ENCODE measurements at regions not wholly inside any gene's neighbourhood (a gene's known extent, or its start where the extent isn't known, plus 50 kb on each side); places are given as distances from the start of the nearest gene placed in this dataset.

DNA sequence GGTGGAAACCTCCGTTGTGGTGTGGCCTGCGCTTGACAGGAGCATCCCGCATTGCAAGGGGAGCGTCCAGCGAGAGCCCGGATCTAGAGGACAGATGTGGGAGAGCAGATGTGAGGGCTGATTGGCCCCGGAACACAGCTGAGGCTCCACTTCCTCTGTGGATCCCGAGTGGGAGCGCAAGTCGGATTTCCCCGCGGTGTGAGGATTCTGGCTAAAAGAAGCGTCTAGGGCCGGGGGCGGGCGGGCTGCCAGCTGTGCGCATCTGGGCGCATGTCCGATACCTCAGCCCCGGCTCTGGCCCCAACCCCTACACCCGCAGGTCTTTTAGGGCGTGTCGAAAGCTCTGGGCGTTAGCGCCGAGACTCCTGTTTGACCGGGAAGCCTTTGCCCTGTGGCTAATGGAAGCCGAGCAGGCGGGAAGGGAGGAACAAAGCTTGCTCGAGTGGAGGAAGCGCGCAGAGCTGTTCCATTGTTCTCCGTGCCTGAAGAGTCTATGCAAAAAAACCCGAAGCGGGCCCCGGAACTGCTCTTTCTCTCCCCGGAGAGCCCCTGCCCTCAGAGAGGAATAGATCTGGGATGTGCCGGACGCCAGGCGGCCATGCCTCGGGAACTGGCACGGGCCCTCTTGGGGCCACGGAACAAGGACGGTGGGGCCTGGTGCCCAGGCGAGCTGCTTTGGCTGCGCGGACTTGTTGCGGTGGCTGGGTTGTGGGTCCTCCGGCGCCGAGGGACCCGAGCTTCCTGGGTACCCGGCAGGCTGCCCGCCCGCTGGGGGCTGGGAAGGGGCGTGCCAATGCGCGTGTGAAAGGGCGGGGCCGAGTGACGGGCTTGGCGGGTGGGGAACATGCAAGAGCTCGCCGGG lies 111.1 kb downstream of the NAV1 start:
- peak; percentile 72 for TF ChIP-seq POLR2A (IDR thresholded peaks at IDR 0.05)
- TF ChIP-seq, protein P1, sequence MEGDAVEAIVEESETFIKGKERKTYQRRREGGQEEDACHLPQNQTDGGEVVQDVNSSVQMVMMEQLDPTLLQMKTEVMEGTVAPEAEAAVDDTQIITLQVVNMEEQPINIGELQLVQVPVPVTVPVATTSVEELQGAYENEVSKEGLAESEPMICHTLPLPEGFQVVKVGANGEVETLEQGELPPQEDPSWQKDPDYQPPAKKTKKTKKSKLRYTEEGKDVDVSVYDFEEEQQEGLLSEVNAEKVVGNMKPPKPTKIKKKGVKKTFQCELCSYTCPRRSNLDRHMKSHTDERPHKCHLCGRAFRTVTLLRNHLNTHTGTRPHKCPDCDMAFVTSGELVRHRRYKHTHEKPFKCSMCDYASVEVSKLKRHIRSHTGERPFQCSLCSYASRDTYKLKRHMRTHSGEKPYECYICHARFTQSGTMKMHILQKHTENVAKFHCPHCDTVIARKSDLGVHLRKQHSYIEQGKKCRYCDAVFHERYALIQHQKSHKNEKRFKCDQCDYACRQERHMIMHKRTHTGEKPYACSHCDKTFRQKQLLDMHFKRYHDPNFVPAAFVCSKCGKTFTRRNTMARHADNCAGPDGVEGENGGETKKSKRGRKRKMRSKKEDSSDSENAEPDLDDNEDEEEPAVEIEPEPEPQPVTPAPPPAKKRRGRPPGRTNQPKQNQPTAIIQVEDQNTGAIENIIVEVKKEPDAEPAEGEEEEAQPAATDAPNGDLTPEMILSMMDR (IDR thresholded peaks at IDR 0.05) = peak in 1 of 4 experiments; percentile 25
- peak; percentile 81 for TF ChIP-seq POLR2AphosphoS5 (IDR thresholded peaks at IDR 0.05)
